Suppressor macrophage (primary cell): ENCODE measurements at regions not wholly inside any gene's neighbourhood (a gene's known extent, or its start where the extent isn't known, plus 50 kb on each side); places are given as distances from the start of the nearest gene placed in this dataset.
"Not testable (repeated sequence)": the region's sequence is repeated elsewhere in the genome, so short reads cannot be mapped to it uniquely, and the experiment has no call there.

Source experiments
- DNase-seq, 4 experiments: peaks; one replicate each; pipeline ENCODE4 v3.0.0-alpha.2; 2020 to 2022

- no peak for DNase-seq
These were observed 268.8 kb upstream of the DIO3 start for GRCh38 chr14:101292448-101292847.

DNA sequence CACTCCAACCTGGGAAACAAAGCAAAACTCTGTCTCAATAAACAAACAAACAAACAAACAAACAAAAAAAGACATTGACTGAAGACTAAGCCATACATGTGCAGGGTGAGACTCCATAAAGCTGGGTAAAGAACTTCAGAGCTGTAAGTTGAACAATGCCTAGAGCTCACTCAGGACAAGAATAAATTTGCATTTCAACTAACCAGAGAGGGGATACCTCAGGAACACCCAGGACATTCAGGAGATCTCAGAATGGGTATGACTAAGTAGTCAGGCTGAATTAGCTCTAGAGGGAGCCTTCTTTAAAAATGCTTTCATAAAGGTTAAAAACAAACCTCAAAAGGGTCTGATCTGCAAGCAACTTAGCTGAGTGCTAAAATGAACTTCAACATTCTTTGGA, 267.7 kb upstream of the DIO3 start:
- no peak for DNase-seq

- DNase-seq: no peak
These were observed 267.2 kb upstream of the DIO3 start for GRCh38 chr14:101294136-101294535.

GRCh38 chr14:101299781-101300180, 261.5 kb upstream of the DIO3 start:
- not testable (repeated sequence) for DNase-seq

DNA sequence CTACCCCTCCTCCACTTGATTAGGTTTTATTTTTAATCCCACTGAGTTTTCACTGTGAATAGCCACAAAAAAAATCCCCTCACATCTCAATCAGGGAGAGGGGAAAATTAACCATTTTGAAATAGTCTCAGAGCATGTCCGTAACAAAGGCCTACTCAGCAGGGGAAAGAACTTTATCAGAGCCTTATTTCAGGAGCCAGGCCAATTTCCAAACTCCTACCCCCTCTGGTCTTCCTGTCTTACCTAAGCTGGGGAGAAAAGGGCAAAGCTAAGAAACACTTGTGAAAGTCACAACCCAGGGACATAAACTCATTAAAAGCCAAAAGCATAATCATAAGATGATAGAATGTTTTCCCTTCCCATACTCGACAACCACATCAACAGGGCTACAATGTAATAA, 260.3 kb upstream of the DIO3 start:
- DNase-seq: no peak

DNA sequence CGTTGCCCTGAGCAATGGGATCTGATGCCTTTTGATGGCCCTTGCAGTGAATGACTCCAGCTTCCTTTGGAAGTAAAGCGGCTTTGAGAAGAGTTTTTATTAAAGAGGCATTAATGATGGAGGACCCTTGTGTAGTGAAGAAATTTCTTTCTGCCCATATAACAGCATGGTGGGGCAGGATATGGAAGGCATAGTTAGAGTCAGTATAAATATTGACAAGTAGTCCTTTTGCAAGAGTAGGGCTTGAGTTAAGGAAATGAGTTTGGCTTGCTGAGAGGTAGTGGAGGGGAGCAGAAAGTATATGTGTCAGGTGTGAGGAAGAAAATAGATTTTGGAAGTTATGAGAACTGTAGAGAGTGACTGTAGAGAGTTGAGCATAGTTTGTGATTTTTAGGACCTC, 254.1 kb upstream of the DIO3 start:
- not testable (repeated sequence) for DNase-seq

DNA sequence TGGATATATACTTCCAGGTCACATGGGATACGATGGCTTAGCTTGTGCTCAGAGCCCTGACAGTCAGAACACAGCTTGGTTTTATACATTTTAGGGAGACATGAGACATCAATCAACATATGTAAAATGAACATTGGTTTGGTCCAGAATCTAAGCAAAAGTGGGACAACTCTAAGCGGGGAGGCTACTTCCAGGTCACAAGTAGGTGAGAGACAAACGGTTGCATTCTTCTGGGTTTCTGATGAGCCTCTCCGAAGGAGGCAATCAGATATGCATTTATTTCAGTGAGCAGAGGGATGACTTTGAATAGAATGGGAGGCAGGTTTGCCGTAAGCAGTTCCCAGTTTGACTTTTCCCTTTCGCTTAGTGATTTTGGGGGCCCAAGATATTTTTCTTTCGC, 250.1 kb upstream of the DIO3 start:
- not testable (repeated sequence) for DNase-seq

DNA sequence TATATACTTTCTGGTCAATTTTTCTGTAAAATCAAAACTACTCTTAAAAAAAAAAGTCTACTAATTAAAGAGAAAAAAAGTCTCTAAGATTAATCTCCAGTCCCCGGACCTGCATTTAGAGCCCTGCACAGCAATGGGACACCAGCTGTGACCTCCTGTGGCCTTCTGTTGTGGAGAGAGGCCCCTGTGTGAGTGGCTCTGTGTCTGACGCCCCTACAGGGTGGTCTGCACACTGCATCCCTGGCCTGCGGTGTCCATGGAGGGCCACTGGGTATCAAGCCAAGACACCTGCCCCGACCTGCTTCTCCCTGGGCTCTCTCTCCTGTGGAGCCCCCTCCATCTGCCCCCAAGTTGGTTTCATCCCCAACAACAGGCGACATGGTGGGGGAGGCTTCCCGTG, 248.0 kb upstream of the DIO3 start:
- no peak for DNase-seq

GRCh38 chr14:101315802-101316296, 245.4 kb upstream of the DIO3 start:
- DNase-seq: no peak

GRCh38 chr14:101318271-101318670, 243.0 kb upstream of the DIO3 start:
- no peak for DNase-seq

DNA sequence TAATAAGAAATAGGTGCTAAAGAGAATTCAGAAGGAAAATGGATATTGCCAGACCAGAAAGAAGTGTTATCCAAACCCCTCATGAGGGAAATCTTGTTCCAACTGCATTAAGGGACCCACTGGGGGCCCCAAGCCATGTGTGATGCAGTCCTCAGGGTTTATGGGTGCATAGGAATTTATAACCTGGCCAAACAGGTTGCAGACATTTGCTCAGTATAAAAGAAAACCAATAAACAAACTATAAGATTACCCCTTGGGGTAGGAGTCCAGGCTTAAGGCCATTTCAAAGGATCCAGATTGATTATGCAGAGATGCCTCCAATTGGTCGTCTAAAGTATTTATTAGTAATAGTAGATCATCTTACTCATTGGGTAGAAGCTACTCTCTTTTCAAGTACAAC, 240.9 kb upstream of the DIO3 start:
- DNase-seq: no peak

GRCh38 chr14:101322223-101322622, 239.1 kb upstream of the DIO3 start:
- no peak for DNase-seq

DNA sequence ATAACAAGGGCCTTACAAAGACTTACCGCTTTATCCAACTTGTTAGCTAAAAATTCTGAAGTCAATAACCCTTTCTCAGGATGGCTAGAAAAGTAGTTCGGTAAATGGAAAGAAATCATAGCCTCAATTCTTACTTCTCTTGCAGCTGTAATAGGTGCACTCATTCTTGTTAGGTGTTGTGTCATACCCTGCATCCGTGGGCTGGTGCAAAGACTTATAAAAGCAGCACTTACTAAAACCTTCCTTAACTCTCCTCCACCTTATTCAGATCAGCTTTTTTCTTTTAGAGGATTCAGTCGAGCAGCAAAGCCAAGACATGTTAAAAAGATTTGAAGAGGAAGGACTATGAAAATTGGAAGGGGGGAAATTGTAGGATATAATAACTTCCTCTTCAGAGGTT, 238.2 kb upstream of the DIO3 start:
- DNase-seq: no peak

GRCh38 chr14:101323614-101324235, 237.6 kb upstream of the DIO3 start:
- not testable (repeated sequence) for DNase-seq

- DNase-seq: no peak
These were observed 236.0 kb upstream of the DIO3 start for GRCh38 chr14:101325319-101325718.

DNA sequence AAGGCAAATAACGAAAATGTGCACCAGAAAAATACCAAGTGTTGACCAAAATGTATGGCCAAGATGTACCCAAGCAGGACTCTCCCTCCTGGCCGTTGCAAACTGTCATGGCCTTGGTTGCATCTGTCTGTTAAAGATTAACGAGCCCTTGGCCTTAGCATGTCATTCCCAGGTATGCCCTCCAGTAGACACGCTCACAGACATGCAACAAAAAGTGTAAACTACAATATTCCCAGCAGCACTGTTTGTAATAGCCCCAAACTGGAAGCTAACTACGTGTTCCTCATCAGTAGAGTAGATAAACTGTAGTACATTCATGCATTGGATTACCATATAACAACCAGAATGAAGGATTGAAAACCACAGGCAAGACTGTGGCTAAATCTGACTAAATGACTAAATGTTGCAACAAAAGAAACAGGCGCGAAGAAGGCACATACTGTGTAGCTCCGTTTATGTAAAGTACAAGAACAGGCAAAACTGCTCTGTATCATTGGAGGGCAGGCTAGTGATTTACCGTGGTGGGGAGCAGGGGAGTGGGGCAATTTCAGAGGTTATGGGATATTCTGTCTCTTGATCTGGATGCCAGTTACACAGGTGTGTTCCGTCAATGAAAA, 232.8 kb upstream of the DIO3 start:
- DNase-seq: no peak

- DNase-seq: no peak
These were observed 230.7 kb upstream of the DIO3 start for GRCh38 chr14:101330416-101331140.

- DNase-seq: no peak
These were observed 230.2 kb upstream of the DIO3 start for GRCh38 chr14:101331141-101331525.

DNA sequence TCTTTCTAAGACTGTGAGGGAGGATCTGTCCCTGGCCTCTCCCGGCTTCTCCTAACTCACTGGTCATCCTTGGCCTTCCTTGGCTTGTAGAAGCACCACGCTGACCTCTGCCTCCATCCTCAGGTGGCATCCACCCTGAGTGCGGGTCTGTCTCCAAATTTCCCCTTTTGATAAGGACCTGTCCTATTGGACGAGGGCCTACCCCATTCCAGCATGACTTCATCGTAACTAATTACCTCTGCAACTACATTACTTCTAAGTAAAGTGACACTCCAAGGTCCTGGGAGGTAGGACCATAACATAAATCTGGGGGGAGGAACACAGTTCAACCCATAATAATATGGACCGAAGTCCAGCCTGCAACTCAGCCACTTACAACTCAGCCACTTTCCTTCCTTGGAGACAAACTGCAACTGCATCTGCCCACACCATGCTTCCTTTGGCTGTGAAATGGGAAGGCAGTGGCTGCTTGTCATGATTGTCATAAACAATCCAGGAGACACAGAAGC, 229.6 kb upstream of the DIO3 start:
- no peak for DNase-seq

- DNase-seq: no peak
These were observed 229.0 kb upstream of the DIO3 start for GRCh38 chr14:101332281-101332680.

- no peak for DNase-seq
These were observed 227.7 kb upstream of the DIO3 start for GRCh38 chr14:101333335-101334280.

GRCh38 chr14:101334656-101335055, 226.6 kb upstream of the DIO3 start:
- no peak for DNase-seq
